Fibroblast of skin of right biceps (primary cell): ENCODE measurements at regions not wholly inside any gene's neighbourhood (a gene's known extent, or its start where the extent isn't known, plus 50 kb on each side); places are given as distances from the start of the nearest gene placed in this dataset.

ENCODE experiments used
- DNase-seq: peaks from one replicate; pipeline ENCODE4 v3.0.0-alpha.2; 2013

DNA sequence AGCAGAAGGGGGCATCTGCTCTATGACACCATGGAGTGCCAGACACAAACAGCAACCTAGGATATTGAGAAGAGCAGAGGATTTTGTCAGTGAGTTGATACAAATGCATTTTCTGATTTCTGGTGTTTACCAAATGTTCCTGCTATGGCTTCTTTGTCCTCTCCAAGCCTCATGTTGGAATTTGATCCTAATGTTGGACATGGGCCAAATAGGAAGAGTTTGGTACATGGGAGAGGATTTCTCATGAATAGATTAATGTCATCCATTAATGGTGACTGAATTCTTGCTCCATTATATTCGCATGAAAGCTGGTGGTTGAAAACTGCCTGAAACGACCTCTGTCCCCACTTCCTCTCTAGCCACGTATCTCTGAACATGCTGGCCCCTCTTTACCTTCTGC is 1002.2 kb upstream of the FLRT2 start:
- DNase-seq, result peak; percentile 2

GRCh38 chr14:84532016-84532415 is 997.9 kb upstream of the FLRT2 start:
- no peak for DNase-seq

- no peak for DNase-seq
These were observed 996.7 kb upstream of the FLRT2 start for GRCh38 chr14:84533181-84533725.

- no peak for DNase-seq
These were observed 996.2 kb upstream of the FLRT2 start for GRCh38 chr14:84533791-84534190.

- DNase-seq, result no peak
These were observed 994.5 kb upstream of the FLRT2 start for GRCh38 chr14:84535484-84535883.

DNA sequence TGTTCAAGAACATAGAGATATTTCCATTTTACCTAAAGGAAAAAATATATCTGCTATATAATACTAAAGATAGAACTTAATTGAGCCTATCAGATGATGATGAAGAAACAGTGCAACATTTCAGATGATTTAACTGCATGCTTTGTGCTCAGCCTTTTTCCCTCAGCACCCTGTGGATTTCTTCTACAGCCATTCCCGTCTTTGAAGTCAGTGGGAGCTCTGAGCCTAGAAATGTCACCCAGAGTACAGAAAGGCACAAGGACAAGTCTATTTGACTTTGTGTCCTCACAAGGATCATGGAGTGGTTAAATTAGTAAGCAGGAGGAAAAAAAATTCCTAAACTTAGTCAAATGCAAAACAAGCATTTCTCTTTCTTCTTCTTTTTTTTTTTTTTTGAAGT is 994.0 kb upstream of the FLRT2 start:
- no peak for DNase-seq

GRCh38 chr14:84541018-84541417 is 988.9 kb upstream of the FLRT2 start:
- no peak for DNase-seq

DNA sequence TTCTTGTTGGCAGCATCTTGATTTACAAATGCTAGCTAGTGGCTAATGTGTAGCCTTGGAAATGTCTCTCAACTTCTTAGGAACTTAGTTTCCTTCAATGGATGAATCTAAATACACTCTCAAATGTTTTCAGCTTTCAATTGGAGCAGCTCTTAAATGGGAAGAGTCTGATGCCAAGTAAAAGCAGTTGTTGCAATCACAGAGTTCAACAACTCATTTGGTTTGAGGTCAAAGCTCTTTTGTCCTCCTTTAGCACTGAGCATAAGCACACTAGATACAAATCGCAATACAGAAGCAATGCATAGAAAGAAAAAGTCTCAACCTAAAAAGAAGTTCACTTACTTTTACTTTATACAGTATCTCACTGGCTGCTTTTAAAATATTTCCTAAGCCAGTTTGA is 986.1 kb upstream of the FLRT2 start:
- DNase-seq, result no peak

DNA sequence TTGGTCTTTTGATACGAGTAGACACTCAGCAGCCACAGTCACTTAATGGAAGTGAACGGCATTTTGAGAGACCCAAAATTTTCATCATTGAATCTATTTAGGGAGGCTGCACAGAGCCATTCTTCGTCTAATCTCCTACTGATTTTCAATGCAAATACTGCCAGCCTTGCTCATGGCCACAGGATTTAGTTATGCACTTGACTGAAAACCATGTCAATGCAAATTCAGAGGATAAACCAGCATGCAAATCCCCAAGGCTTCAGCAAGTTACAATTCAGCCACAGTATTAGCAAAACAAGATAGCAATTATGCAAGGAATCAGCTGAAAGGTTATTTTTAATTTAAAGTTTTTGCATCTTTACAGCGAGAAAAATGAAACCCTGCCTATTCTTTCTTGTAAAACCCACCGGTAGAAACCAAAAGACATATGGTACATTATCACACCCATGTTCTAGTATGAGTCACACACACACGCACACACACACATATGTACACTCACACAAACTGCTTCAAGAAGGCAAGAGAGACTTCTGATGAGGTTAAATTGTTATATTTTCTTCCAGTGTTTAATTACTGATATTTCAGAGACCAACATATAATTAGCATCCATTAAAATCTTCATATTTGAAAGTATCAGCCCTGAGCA is 985.3 kb upstream of the FLRT2 start:
- DNase-seq, result peak; percentile 3

DNA sequence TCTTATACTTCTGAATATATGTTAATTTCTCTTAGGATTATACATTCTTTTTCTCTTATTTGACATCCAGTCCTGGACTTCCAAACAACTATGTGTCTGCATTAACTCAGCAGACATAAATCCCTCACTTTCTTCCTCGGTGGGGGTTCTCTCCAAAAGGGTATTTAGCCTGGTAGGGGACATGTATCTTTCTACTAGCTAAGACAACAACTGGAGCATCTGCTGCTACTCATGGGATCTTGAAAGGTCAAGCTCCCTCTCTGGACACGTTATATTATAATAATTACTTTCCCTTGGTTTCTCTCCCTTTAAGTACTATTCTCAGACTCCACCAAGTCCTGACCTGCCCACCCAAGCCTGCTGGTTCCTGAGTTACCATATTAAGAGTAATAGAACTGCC is 983.7 kb upstream of the FLRT2 start:
- DNase-seq, result no peak

DNA sequence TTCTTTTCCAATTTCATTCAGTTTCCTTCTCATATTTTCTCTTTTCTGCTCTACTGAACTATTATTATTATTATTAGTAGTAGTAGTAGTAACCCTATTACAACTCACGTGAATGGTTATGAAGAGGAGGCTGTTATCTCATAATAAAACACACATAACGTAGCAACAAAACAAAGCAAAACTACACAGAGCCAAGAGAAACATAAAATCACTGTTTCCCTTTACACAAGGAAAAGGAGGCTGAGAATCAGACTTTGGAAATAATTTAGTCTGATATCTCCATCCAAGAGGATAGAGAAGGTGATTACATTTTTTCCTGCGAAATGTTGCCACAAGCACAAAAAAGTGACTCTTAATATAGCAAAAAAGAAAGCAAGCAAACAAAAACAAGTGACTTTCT is 975.8 kb upstream of the FLRT2 start:
- no peak for DNase-seq

DNA sequence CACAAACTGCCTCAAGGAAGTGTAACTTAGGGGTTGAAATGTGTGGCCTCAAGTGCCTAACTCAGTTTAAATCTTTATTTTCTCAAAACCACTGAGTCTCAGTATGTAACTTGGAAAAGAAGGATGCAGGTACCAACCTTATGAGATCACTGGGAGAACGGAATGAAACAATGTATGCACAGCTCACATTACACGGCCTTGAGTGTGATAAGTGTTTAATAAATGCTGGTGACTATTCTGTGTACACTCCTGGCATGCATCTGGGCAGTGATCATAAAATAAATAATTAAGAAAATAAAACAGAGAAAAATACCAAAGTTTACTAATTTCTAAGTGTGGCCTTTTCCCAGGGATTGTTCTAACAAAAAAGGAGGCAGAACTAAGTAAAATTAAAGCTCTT is 974.5 kb upstream of the FLRT2 start:
- no peak for DNase-seq

- no peak for DNase-seq
These were observed 963.8 kb upstream of the FLRT2 start for GRCh38 chr14:84566109-84566508.

DNA sequence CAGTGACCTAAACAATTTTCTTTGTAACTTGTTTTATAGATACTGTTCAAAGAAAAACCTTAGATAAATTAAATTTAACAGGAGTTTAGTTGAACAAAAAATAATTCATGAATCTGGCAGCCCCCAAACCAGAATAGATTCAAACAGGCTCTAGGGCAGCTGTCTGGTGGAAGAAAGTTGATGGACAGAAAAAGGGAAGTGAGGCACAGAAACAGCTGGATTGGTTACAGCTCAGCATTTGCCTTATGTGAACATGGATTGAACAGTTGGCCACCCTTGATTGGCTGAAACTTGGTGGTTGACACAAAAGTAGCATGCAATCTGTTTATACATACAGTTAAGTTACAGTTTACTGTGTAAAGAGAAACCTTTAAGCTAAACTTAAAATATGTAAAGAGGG is 954.3 kb upstream of the FLRT2 start:
- DNase-seq, result no peak

GRCh38 chr14:84579292-84579691 is 950.7 kb upstream of the FLRT2 start:
- no peak for DNase-seq

DNA sequence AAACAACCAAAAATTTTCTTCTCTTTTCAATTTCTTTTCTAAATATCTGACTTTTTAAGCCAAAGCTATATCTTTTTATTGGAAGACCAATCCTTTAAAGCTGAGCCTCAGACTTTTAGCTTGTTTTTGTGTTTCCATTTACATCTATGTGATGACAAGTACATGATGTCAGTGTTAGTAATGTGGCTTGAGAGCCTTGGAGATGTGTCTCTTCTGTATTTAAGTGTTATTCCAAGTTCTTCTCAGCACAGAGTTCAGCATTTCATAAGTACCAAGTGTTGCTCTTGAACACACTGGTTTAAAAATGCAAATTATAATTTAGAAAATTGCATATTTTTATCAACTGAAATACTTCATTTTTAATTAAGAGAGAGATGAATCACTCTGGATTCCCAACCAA is 948.9 kb upstream of the FLRT2 start:
- no peak for DNase-seq

GRCh38 chr14:84584511-84584910 is 945.4 kb upstream of the FLRT2 start:
- peak; percentile 27 for DNase-seq

DNA sequence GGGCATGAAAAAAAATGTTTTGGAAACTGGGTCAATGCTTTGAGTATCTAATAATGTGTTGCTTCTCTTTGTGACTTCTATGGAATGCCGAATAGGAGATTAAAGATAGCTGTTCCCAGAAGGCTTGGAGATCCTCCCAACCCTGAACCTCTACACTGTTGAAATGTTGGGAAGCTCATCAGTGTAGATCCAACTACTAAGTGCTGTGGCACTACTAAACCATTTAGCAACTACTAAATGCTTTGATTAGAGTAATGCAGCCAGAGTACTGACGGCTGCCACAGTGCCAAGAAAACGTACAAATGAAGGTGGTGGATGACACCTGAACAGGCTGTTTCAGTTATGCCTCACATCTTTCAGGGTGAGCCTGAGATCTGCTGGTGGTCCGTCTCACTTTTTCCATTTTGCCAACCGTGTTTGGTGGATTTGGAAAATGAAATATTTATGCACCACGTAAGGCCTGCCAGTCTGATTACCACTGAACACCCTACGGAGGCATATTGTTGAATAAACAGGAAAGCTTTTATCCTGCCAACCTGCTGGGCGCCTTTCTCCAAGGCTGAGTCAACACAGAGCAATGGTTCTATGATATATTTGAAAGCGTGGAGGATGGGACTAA is 938.0 kb upstream of the FLRT2 start:
- no peak for DNase-seq

GRCh38 chr14:84592770-84593169 is 937.2 kb upstream of the FLRT2 start:
- no peak for DNase-seq

- peak; percentile 43 for DNase-seq
These were observed 919.9 kb upstream of the FLRT2 start for GRCh38 chr14:84610086-84610485.

GRCh38 chr14:84622357-84622756 is 907.6 kb upstream of the FLRT2 start:
- DNase-seq, result no peak

DNA sequence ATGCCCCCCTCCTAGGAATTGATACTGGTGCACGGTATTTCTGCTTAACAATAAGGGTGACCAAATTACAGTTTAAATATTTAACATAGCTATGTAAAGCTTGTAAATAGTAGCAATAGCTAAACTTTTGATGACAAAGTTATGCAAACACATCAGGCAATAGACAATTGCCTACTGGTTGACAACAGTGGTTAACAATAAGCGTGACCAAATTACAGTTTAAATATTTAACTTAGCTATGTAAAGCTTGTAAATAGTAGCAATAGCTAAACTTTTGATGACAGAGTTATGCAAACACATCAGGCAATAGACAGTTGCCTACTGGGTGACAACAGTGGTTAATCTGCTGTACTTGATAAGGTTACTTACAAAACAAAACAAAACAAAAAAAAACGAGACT is 886.5 kb upstream of the FLRT2 start:
- no peak for DNase-seq

- DNase-seq, result peak; percentile 60
These were observed 883.0 kb upstream of the FLRT2 start for GRCh38 chr14:84646786-84647500.

- DNase-seq, result no peak
These were observed 874.9 kb upstream of the FLRT2 start for GRCh38 chr14:84655014-84655413.
